ENCODE measurements at regions not wholly inside any gene's neighbourhood (a gene's known extent, or its start where the extent isn't known, plus 50 kb on each side); places are given as distances from the start of the nearest gene placed in this dataset.
A peak's percentile ranks its signal among the peaks of the same experiment; 100 is the strongest.

DNA sequence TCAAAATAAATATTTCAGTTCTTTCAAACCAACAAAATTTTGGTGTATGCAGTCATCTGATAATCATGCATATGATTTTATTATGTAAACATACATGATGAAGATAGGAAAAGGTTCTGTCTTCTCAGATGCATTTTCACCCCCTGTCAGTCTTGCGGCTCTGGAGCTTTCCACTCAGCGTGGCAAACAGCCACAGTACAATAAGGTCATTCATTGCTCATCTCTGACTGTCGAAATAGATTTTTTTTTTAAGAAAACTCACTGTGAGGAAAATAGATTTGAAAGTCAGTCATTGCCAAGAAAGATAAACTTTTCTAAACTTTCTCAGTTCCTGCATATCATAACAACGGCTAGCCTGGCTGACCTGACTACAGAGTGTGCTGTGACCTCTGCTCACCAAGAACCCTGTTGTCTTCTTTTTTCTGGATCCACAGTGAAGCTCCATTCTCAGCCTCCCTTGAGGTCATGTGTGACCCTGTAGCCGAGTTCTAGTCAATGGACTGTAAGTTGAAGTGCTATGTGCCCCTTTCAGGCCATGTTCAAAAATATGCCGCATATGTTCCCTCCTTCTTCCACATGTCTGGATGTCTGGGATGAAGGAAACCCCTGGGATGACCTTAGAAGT is 519.6 kb downstream of the KLF5 start:
- peaks cover 4% of the 10 kb centered on the region for H3K9me3 Mint-ChIP-seq

DNA sequence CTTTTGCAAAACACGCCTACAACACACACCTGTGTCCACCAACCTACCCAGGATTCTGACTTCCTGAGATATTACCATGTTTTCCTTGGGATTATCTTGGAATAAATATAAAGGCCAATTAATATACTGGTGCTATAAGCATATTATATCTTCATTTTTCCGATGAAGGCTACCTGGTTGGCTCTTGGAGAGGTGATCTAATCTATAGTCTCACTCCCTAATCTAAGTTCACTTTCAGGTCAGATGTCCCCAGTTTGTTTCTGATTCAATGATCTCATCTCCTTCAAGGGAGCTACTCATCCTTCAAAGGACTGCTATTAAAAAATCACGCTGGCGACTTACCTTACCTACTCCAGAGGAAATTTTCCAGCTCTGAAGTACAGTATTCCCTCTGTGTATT is 517.5 kb downstream of the KLF5 start:
- peaks cover 7% of the 10 kb centered on the region for H3K4me1 Mint-ChIP-seq
- peak overlapping the region in 2 of 3 experiments; percentile 41 to 48 for H3K27ac Mint-ChIP-seq
- TF ChIP-seq, protein P1, sequence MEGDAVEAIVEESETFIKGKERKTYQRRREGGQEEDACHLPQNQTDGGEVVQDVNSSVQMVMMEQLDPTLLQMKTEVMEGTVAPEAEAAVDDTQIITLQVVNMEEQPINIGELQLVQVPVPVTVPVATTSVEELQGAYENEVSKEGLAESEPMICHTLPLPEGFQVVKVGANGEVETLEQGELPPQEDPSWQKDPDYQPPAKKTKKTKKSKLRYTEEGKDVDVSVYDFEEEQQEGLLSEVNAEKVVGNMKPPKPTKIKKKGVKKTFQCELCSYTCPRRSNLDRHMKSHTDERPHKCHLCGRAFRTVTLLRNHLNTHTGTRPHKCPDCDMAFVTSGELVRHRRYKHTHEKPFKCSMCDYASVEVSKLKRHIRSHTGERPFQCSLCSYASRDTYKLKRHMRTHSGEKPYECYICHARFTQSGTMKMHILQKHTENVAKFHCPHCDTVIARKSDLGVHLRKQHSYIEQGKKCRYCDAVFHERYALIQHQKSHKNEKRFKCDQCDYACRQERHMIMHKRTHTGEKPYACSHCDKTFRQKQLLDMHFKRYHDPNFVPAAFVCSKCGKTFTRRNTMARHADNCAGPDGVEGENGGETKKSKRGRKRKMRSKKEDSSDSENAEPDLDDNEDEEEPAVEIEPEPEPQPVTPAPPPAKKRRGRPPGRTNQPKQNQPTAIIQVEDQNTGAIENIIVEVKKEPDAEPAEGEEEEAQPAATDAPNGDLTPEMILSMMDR (IDR thresholded peaks at IDR 0.05; ENCODE audit: unreplicated experiment in 3 of 3), result no peak
- H3K9me3 Mint-ChIP-seq, result peaks cover 4% of the 10 kb centered on the region
- H3K36me3 Mint-ChIP-seq (ENCODE audit: low read depth), result no peaks in the 10 kb centered on the region
- H3K27me3 Mint-ChIP-seq (ENCODE audit: low read depth), result no peaks in the 10 kb centered on the region
- H3K4me3 Mint-ChIP-seq, result no peak overlapping the region

More for the DNA sequence above, 519.6 kb downstream of the KLF5 start:
- H3K36me3 Mint-ChIP-seq (ENCODE audit: low read depth), result no peaks in the 10 kb centered on the region
- peaks cover 7% of the 10 kb centered on the region for H3K4me1 Mint-ChIP-seq
- H3K27me3 Mint-ChIP-seq (ENCODE audit: low read depth), result no peaks in the 10 kb centered on the region
- TF ChIP-seq, protein P1 (IDR thresholded peaks at IDR 0.05; ENCODE audit: unreplicated experiment in 3 of 3), result no peak
- H3K4me3 Mint-ChIP-seq, result no peak overlapping the region
- no peak overlapping the region for H3K27ac Mint-ChIP-seq

DNA sequence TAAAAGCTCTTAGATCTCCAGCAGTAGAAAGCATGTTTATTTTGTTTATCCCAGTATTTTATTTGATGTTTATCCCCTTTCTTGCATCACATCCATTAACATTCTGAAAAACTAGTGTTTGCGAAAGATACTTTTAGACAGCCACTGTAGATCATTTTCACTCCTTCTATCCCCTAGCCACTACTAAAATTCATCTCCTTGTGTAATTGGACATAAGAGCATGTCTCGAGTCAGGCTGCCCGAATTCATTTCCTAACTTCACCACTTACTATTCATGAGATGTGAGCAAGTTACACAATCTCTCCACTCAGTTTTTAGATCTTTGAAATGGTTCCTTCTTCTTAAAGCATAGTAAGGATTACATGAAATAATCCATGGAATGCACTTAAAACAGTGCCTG is 514.0 kb downstream of the KLF5 start:
- Mint-ChIP-seq H3K4me3 (no peak overlapping the region), H3K9me3 (peaks cover 4% of the 10 kb centered on the region)

DNA sequence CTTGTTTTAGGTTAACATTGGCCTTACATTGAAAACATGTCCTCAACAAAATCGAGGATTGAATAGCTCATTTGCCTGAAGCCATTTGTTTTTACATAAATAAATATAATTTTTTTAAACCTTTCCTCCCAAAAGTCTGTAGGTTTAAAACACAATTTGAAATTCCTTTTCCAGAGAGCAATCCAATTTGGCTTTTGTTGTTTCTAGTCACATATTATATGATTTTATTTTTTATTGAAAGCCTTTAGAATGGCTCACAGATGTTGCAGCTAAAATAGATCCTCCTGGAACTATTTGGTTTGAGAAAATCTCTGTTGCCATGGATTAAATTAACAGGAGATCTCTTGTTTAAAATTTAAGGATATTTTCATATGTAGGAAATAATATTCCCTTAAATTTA is 512.6 kb downstream of the KLF5 start:
- Mint-ChIP-seq H3K27ac (no peak overlapping the region), H3K4me1 (peaks cover 7% of the 10 kb centered on the region), H3K9me3 (peaks cover under 1% of the 10 kb centered on the region), H3K27me3 (ENCODE audit: low read depth) (no peaks in the 10 kb centered on the region), H3K4me3 (no peak overlapping the region), H3K36me3 (ENCODE audit: low read depth) (no peaks in the 10 kb centered on the region)
- TF ChIP-seq, protein P1 (IDR thresholded peaks at IDR 0.05; ENCODE audit: unreplicated experiment in 3 of 3), result no peak

More for the DNA sequence above, 514.0 kb downstream of the KLF5 start:
- TF ChIP-seq, protein P1 (IDR thresholded peaks at IDR 0.05; ENCODE audit: unreplicated experiment in 3 of 3), result no peak
- Mint-ChIP-seq H3K27ac (no peak overlapping the region), H3K4me1 (peaks cover 13% of the 10 kb centered on the region), H3K27me3 (ENCODE audit: low read depth) (no peaks in the 10 kb centered on the region), H3K36me3 (ENCODE audit: low read depth) (no peaks in the 10 kb centered on the region)

DNA sequence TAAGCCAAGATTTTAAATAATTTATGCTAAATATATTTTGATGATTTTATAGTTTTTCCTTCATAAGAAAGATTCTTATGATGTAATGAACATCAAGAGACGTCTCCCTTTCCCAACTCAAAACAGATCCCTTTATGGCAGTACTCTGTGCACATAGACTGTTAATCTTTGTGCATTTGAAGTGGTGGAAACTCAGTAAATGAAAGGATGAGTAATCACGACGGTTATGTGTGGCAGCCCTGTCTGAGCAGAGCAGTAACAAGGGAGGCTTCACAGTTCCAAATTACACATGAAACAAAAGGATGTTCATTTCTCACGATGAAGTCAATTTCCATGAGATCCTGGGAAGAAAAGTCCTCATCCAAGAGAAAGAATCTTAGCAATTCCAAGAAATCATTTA is 498.1 kb downstream of the KLF5 start:
- Mint-ChIP-seq H3K4me1 (peaks cover 8% of the 10 kb centered on the region), H3K4me3 (no peak overlapping the region), H3K27ac (no peak overlapping the region), H3K27me3 (ENCODE audit: low read depth) (no peaks in the 10 kb centered on the region), H3K36me3 (ENCODE audit: low read depth) (no peaks in the 10 kb centered on the region), H3K9me3 (no peaks in the 10 kb centered on the region)
- TF ChIP-seq, protein P1 (IDR thresholded peaks at IDR 0.05; ENCODE audit: unreplicated experiment in 3 of 3), result no peak

DNA sequence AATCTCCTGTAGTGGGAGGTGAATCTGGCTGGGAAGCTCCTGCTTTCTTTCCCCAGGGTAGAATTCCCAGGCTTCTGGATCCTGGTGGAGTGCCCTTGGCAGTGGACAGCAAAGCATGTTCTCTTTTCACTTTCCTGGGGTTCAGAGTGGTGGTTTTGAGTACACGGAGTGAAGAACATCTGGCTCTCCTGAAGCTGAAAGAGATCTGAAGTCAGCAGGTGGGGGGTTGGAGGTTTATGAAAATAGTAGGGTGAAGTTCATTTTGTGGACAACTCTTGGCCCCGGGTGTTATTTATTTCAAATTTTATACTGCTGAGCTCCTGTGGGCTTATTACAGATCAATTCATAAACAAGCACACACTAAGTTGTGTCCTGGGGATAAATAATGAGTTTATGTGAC is 497.3 kb downstream of the KLF5 start:
- no peaks in the 10 kb centered on the region for H3K9me3 Mint-ChIP-seq
- H3K4me3 Mint-ChIP-seq, result no peak overlapping the region
- no peaks in the 10 kb centered on the region for H3K27me3 Mint-ChIP-seq (ENCODE audit: low read depth)
- H3K27ac Mint-ChIP-seq, result peak overlapping the region in 1 of 3 experiments; percentile 65
- H3K36me3 Mint-ChIP-seq (ENCODE audit: low read depth), result no peaks in the 10 kb centered on the region
- TF ChIP-seq, protein P1 (IDR thresholded peaks at IDR 0.05; ENCODE audit: unreplicated experiment in 3 of 3), result no peak
- H3K4me1 Mint-ChIP-seq, result peaks cover 8% of the 10 kb centered on the region

All from nephron (organoid).